HG03520 (cell line): ENCODE measurements at regions not wholly inside any gene's neighbourhood (a gene's known extent, or its start where the extent isn't known, plus 50 kb on each side); places are given as distances from the start of the nearest gene placed in this dataset.

Source experiments
- ATAC-seq: cut with Tn5 transposase; IDR thresholded peaks from one replicate; pipeline ENCODE4 v1.9.1; 2021; ENCODE audit warnings: mild to moderate bottlenecking, moderate library complexity; ENCODE audit not compliant: unreplicated experiment

- ATAC-seq, result no peak
Observed at GRCh38 chr3:164608554-164609276, 469.6 kb downstream of the SI start.

GRCh38 chr3:164604687-164605086 lies 473.6 kb downstream of the SI start:
- ATAC-seq, result no peak

- no peak for ATAC-seq
Observed at GRCh38 chr3:164577667-164578210, 500.6 kb downstream of the SI start.

- no peak for ATAC-seq
Observed at GRCh38 chr3:164572436-164572835, 505.9 kb downstream of the SI start.

- ATAC-seq, result no peak
Observed at GRCh38 chr3:164550857-164551256, 527.4 kb downstream of the SI start.

GRCh38 chr3:164539215-164539614 lies 539.1 kb downstream of the SI start:
- no peak for ATAC-seq

- no peak for ATAC-seq
Observed at GRCh38 chr3:164537485-164537884, 540.8 kb downstream of the SI start.

GRCh38 chr3:164533275-164533674 lies 545.0 kb downstream of the SI start:
- ATAC-seq, result no peak

- no peak for ATAC-seq
Observed at GRCh38 chr3:164526250-164526649, 552.0 kb downstream of the SI start.

- ATAC-seq, result no peak
Observed at GRCh38 chr3:164524201-164524600, 554.1 kb downstream of the SI start.

GRCh38 chr3:164522073-164522763 lies 556.1 kb downstream of the SI start:
- no peak for ATAC-seq

GRCh38 chr3:164521644-164522043 lies 556.7 kb downstream of the SI start:
- no peak for ATAC-seq

GRCh38 chr3:164521139-164521538 lies 557.2 kb downstream of the SI start:
- no peak for ATAC-seq

- no peak for ATAC-seq
Observed at GRCh38 chr3:164515256-164515655, 563.0 kb downstream of the SI start.

- no peak for ATAC-seq
Observed at GRCh38 chr3:164514576-164514975, 563.7 kb downstream of the SI start.

GRCh38 chr3:164507886-164508285 lies 570.4 kb downstream of the SI start:
- ATAC-seq, result no peak

- ATAC-seq, result no peak
Observed at GRCh38 chr3:164498917-164499316, 579.4 kb downstream of the SI start.

GRCh38 chr3:164488893-164489292 lies 589.4 kb downstream of the SI start:
- ATAC-seq, result no peak

GRCh38 chr3:164486150-164486549 lies 592.1 kb downstream of the SI start:
- no peak for ATAC-seq

GRCh38 chr3:164479978-164480377 lies 598.3 kb downstream of the SI start:
- no peak for ATAC-seq

- ATAC-seq, result no peak
Observed at GRCh38 chr3:164479406-164479805, 598.9 kb downstream of the SI start.

- ATAC-seq, result no peak
Observed at GRCh38 chr3:164478323-164478722, 600.0 kb downstream of the SI start.
